GM12878 (cell line): ENCODE measurements at regions not wholly inside any gene's neighbourhood (a gene's known extent, or its start where the extent isn't known, plus 50 kb on each side); places are given as distances from the start of the nearest gene placed in this dataset.

Source experiments
- ATAC-seq: fragments of 200-7000 bp; cut with Tn5 transposase; 3 replicates; pipeline ENCODE4 v1.9.1; 2020; ENCODE audit warnings: mild to moderate bottlenecking, moderate library complexity
- BruUV-seq: library from RNA; stranded (reverse); fragments of 400-500 nt; replicated peaks from 2 replicates; lab custom pipeline; 2021; lab: Mats Ljungman, UMichigan
- CTCF ChIA-PET: fragments of 300-600 bp; sonication (Branson Sonifier 250); formaldehyde crosslinking; extraction: SDS; loops from one replicate; lab custom pipeline; 2021; ENCODE audit warnings: inconsistent platforms; lab: Yijun Ruan, JAX
- POLR2A ChIA-PET: fragments of 350-600 bp; formaldehyde crosslinking; extraction: SDS; loops from one replicate; lab custom pipeline; 2021; ENCODE audit warnings: inconsistent platforms; lab: Charles Lee
- RAD21 ChIA-PET: fragments of 300-600 bp; sonication (Branson Sonifier 250); formaldehyde crosslinking; loops from one replicate; lab custom pipeline; 2023; ENCODE audit warnings: antibody characterized with exemption; ENCODE audit not compliant: unreplicated experiment; lab: Charles Lee
- SMC1A ChIA-PET: fragments of 300-600 bp; sonication (Branson Sonifier 250); formaldehyde crosslinking; loops from one replicate; lab custom pipeline; 2023; ENCODE audit not compliant: unreplicated experiment, uncharacterized antibody; lab: Charles Lee
- DNase-seq: peaks from one replicate; pipeline ENCODE4 v3.0.0-alpha.2; 2011; ENCODE audit warnings: low read depth, low spot score
- FAIRE-seq: peaks from 3 replicates; lab custom pipeline; 2011; peaks lifted over from hg19 to GRCh38; lab: Jason Lieb, UNC
- H2AFZ ChIP-seq: 2 replicates; pipeline ENCODE4 v1.6.0; 2011; ENCODE audit warnings: low read depth, low read length, control low read depth; ENCODE audit not compliant: control insufficient read depth
- H3K27ac ChIP-seq: 2 replicates; pipeline ENCODE4 v1.5.1; 2011; ENCODE audit warnings: control low read depth; ENCODE audit not compliant: control insufficient read depth, insufficient read depth
- H3K27me3 ChIP-seq, 2 experiments: replicated peaks in 1 of 2; 2 replicates each; pipeline versions ENCODE4 v1.6.0 to v1.6.1; 2011; ENCODE audit warnings: low read length in 1 of 2; ENCODE audit not compliant: control insufficient read depth in 2 of 2, insufficient read depth in 2 of 2
- H3K36me3 ChIP-seq, 2 experiments: 2 replicates each; pipeline ENCODE4 v1.5.1; 2011; ENCODE audit warnings: low read length in 1 of 2; ENCODE audit not compliant: control insufficient read depth in 2 of 2, insufficient read depth in 2 of 2
- H3K4me1 ChIP-seq: 2 replicates; pipeline ENCODE4 v1.6.1; 2011; ENCODE audit warnings: mild to moderate bottlenecking, low read length, moderate library complexity, mixed read lengths; ENCODE audit not compliant: control insufficient read depth, insufficient read depth
- H3K4me2 ChIP-seq: 2 replicates; pipeline ENCODE4 v1.6.0; 2011; ENCODE audit warnings: control low read depth; ENCODE audit not compliant: control insufficient read depth, insufficient read depth
- H3K4me3 ChIP-seq: fragments of 200-600 bp; sonication (generic); 2 replicates; pipeline ENCODE4 v1.5.1; 2016
- H3K79me2 ChIP-seq: 2 replicates; pipeline ENCODE4 v1.6.0; 2011; ENCODE audit warnings: low read length; ENCODE audit not compliant: control insufficient read depth, insufficient read depth
- H3K9ac ChIP-seq: 2 replicates; pipeline ENCODE4 v1.8.0; 2011; ENCODE audit warnings: low read length, control low read depth, mixed read lengths; ENCODE audit not compliant: control insufficient read depth, insufficient read depth
- H3K9me3 ChIP-seq: replicated peaks from 3 replicates; pipeline ENCODE4 v1.5.1; 2011; ENCODE audit warnings: mild to moderate bottlenecking, low read length; ENCODE audit not compliant: control insufficient read depth, insufficient read depth
- H4K20me1 ChIP-seq: 2 replicates; pipeline ENCODE4 v1.6.0; 2011; ENCODE audit not compliant: control insufficient read depth, insufficient read depth
- BCL11A ChIP-seq: IDR thresholded peaks from 2 replicates; pipeline ENCODE4 v1.6.1; 2011; ENCODE audit warnings: low read depth, low read length
- CHD1 ChIP-seq: IDR thresholded peaks from 2 replicates; pipeline ENCODE4 v1.6.1; 2012; ENCODE audit warnings: low read depth, low read length, improper control_type of control experiment
- GATAD2B ChIP-seq: fragments of 450-650 bp; conservative IDR thresholded peaks from 2 replicates; pipeline ENCODE4 v1.6.1; 2017; ENCODE audit warnings: low read depth, mild to moderate bottlenecking, moderate library complexity
- HDGF ChIP-seq: fragments of 450-650 bp; IDR thresholded peaks from 2 replicates; pipeline ENCODE4 v1.6.1; 2016; ENCODE audit warnings: antibody characterized with exemption
- KDM1A ChIP-seq: fragments of 200-600 bp; sonication (generic); IDR thresholded peaks from 2 replicates; pipeline ENCODE4 v1.6.1; 2016; ENCODE audit warnings: borderline replicate concordance
- MTA3 ChIP-seq: IDR thresholded peaks from 2 replicates; pipeline ENCODE4 v1.6.1; 2012; ENCODE audit warnings: low read length, inconsistent platforms, borderline replicate concordance
- NFYA ChIP-seq: IDR thresholded peaks from 2 replicates; pipeline ENCODE4 v1.6.1; 2011; ENCODE audit warnings: low read depth, mild to moderate bottlenecking, low read length, improper control_type of control experiment, borderline replicate concordance
- NR2C1 ChIP-seq: fragments of 450-650 bp; IDR thresholded peaks from 2 replicates; pipeline ENCODE4 v1.6.1; 2017; ENCODE audit warnings: antibody characterized with exemption, mild to moderate bottlenecking, moderate library complexity
- POU2F2 ChIP-seq: IDR thresholded peaks from 3 replicates; pipeline ENCODE4 v1.6.1; 2011; ENCODE audit warnings: low read depth, mild to moderate bottlenecking, low read length, borderline replicate concordance
- SP1 ChIP-seq: IDR thresholded peaks from one replicate; pipeline ENCODE4 v1.6.1; 2011; ENCODE audit warnings: low read depth, low read length
- TBL1XR1 ChIP-seq: IDR thresholded peaks from 2 replicates; pipeline ENCODE4 v1.6.1; 2012; ENCODE audit warnings: low read depth, low read length, improper control_type of control experiment
- WGBS: methylation state at CpG from one replicate; pipeline ENCODE4 v1.1.6; 2016; ENCODE audit warnings: low lambda C conversion rate; ENCODE audit not compliant: insufficient replicate concordance, insufficient coverage; ENCODE audit errors: missing lambda C conversion rate; 5-methylcytosine and 5-hydroxymethylcytosine counted together
- in situ Hi-C: fragments of 300-500 bp; cut with MboI; formaldehyde crosslinking; loops from 9 replicates; pipeline ENCODE4 v1.14.3; 2018; ENCODE audit warnings: mixed read lengths
- intact Hi-C: fragments of 100-400 bp; cut with micrococcal nuclease; formaldehyde crosslinking; loops from one replicate; pipeline ENCODE4 v1.14.2; 2022; ENCODE audit not compliant: unreplicated experiment
- TF ChIP-seq, protein P1 (sequence below): fragments of 450-650 bp; IDR thresholded peaks from 2 replicates; pipeline ENCODE4 v1.6.1; 2018; ENCODE audit warnings: mild to moderate bottlenecking, low read depth, moderate library complexity; ENCODE audit not compliant: partially characterized antibody
- TF ChIP-seq, protein P2 (sequence below): fragments of 450-650 bp; IDR thresholded peaks from 2 replicates; pipeline ENCODE4 v1.6.1; 2017; ENCODE audit warnings: mild to moderate bottlenecking, moderate library complexity
- TF ChIP-seq, protein P3 (sequence below): fragments of 450-650 bp; IDR thresholded peaks from 2 replicates; pipeline ENCODE4 v1.6.1; 2014; ENCODE audit warnings: mild to moderate bottlenecking

DNA sequence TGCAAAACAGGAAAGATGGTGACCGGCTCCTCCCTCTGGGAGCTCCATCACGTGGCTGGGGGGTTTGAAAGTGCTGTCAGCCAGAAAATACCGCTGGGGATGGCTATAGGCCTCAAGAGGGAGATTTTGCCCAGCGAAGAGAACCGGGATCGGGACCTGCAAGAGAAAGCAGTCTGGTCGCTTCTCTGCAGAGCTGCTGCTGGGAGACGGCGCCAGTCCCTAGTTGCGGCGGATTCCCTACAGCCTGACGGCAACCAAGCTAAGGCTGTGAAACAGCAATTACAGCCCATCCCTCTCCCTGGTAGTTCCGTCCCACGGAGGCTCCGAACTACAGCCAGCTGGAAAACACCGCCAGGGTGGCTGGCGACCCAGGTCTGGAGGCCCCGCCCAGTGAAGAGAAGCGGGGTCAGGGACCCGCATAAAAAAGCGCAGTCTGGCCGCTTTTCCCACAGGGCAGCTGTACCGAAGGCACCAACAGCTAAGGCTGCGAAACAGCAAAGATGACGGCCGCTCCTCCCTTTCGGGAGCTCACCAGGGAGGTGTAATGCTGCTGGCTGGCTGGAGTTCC, 238.1 kb upstream of the IRAK1BP1 start:
- Histone ChIP-seq H2AFZ (no peak overlapping the region; the same call in 1 of the 2 replicates), H3K9me3 (no peaks in the 10 kb centered on the region; the same call in 2 of the 3 replicates), H4K20me1 (no peaks in the 10 kb centered on the region), H3K4me3 (no peak overlapping the region), H3K9ac (no peak overlapping the region), H3K4me1 (no peaks in the 10 kb centered on the region), H3K36me3 (no peaks in the 10 kb centered on the region), H3K79me2 (no peaks in the 10 kb centered on the region), H3K27ac (no peak overlapping the region), H3K4me2 (no peak overlapping the region), H3K27me3 (no peaks in the 10 kb centered on the region)
- ChIA-PET RAD21 (no interaction called here), POLR2A (no interaction called here), SMC1A (no interaction called here), CTCF (no interaction called here)
- ATAC-seq, result no peak
- no peak for DNase-seq
- no peak for FAIRE-seq
- 36% methylated on average over 27 of the region's 27 CpGs for WGBS
- no peak for TF ChIP-seq BCL11A
- TF ChIP-seq NFYA, result no peak
- no peak for TF ChIP-seq TBL1XR1
- TF ChIP-seq, protein P1, sequence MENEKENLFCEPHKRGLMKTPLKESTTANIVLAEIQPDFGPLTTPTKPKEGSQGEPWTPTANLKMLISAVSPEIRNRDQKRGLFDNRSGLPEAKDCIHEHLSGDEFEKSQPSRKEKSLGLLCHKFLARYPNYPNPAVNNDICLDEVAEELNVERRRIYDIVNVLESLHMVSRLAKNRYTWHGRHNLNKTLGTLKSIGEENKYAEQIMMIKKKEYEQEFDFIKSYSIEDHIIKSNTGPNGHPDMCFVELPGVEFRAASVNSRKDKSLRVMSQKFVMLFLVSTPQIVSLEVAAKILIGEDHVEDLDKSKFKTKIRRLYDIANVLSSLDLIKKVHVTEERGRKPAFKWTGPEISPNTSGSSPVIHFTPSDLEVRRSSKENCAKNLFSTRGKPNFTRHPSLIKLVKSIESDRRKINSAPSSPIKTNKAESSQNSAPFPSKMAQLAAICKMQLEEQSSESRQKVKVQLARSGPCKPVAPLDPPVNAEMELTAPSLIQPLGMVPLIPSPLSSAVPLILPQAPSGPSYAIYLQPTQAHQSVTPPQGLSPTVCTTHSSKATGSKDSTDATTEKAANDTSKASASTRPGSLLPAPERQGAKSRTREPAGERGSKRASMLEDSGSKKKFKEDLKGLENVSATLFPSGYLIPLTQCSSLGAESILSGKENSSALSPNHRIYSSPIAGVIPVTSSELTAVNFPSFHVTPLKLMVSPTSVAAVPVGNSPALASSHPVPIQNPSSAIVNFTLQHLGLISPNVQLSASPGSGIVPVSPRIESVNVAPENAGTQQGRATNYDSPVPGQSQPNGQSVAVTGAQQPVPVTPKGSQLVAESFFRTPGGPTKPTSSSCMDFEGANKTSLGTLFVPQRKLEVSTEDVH, result no peak
- TF ChIP-seq NR2C1, result no peak
- no peak for TF ChIP-seq SP1
- TF ChIP-seq, protein P2, sequence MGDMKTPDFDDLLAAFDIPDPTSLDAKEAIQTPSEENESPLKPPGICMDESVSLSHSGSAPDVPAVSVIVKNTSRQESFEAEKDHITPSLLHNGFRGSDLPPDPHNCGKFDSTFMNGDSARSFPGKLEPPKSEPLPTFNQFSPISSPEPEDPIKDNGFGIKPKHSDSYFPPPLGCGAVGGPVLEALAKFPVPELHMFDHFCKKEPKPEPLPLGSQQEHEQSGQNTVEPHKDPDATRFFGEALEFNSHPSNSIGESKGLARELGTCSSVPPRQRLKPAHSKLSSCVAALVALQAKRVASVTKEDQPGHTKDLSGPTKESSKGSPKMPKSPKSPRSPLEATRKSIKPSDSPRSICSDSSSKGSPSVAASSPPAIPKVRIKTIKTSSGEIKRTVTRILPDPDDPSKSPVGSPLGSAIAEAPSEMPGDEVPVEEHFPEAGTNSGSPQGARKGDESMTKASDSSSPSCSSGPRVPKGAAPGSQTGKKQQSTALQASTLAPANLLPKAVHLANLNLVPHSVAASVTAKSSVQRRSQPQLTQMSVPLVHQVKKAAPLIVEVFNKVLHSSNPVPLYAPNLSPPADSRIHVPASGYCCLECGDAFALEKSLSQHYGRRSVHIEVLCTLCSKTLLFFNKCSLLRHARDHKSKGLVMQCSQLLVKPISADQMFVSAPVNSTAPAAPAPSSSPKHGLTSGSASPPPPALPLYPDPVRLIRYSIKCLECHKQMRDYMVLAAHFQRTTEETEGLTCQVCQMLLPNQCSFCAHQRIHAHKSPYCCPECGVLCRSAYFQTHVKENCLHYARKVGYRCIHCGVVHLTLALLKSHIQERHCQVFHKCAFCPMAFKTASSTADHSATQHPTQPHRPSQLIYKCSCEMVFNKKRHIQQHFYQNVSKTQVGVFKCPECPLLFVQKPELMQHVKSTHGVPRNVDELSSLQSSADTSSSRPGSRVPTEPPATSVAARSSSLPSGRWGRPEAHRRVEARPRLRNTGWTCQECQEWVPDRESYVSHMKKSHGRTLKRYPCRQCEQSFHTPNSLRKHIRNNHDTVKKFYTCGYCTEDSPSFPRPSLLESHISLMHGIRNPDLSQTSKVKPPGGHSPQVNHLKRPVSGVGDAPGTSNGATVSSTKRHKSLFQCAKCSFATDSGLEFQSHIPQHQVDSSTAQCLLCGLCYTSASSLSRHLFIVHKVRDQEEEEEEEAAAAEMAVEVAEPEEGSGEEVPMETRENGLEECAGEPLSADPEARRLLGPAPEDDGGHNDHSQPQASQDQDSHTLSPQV, result no peak
- no peak for TF ChIP-seq CHD1
- TF ChIP-seq, protein P3, sequence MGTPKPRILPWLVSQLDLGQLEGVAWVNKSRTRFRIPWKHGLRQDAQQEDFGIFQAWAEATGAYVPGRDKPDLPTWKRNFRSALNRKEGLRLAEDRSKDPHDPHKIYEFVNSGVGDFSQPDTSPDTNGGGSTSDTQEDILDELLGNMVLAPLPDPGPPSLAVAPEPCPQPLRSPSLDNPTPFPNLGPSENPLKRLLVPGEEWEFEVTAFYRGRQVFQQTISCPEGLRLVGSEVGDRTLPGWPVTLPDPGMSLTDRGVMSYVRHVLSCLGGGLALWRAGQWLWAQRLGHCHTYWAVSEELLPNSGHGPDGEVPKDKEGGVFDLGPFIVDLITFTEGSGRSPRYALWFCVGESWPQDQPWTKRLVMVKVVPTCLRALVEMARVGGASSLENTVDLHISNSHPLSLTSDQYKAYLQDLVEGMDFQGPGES, result no peak
- no peak for TF ChIP-seq GATAD2B
- no peak for TF ChIP-seq MTA3
- TF ChIP-seq POU2F2, result no peak
- no peak for TF ChIP-seq KDM1A
- TF ChIP-seq HDGF, result no peak
- intact Hi-C loops (no loop called here), in situ Hi-C loops (no loop called here)
- no TSS peak for BruUV-seq
